ENCODE measurements at regions not wholly inside any gene's neighbourhood (a gene's known extent, or its start where the extent isn't known, plus 50 kb on each side); places are given as distances from the start of the nearest gene placed in this dataset.

DNA sequence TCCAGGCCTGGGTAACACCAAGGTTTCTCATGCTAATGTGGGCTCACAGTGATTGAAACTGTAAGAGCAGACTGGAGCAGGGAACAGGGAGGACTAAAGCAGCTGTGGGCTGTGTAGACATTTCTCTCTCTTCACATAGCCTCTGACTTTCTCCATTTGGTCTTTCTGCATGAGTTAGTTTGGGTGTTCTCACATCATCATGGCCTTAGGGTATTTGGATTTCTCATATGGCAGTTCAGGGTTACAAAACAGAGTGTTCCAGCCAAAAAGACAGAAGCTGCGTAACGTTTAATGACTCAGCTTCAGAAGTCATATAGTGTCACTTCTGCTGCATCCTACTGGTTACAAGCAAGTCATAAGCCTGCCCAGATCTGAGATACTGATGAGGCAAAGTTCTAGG lies 52.0 kb upstream of the OSBPL8 start:
- no peak; the same call in 2 of the 3 replicates for ATAC-seq
- TF ChIP-seq ESRRG (CRISPR knock-in tag; IDR thresholded peaks at IDR 0.05) (no peak), OSR1 (CRISPR knock-in tag; IDR thresholded peaks at IDR 0.05) (no peak), ZFP30 (CRISPR knock-in tag; IDR thresholded peaks at IDR 0.05) (no peak), BACH2 (CRISPR knock-in tag; IDR thresholded peaks at IDR 0.05; ENCODE audit: borderline replicate concordance) (no peak), SNAI2 (CRISPR knock-in tag; IDR thresholded peaks at IDR 0.05) (no peak), TCF4 (CRISPR knock-in tag; IDR thresholded peaks at IDR 0.05; ENCODE audit: borderline replicate concordance) (no peak), ZC3H10 (CRISPR knock-in tag; IDR thresholded peaks at IDR 0.05) (no peak), ZNF8 (CRISPR knock-in tag; IDR thresholded peaks at IDR 0.05) (no peak), GLIS3 (CRISPR knock-in tag; IDR thresholded peaks at IDR 0.05) (no peak), ARNTL (CRISPR knock-in tag; IDR thresholded peaks at IDR 0.05; ENCODE audit: borderline replicate concordance, low read depth) (no peak)
- TF ChIP-seq, protein P1, sequence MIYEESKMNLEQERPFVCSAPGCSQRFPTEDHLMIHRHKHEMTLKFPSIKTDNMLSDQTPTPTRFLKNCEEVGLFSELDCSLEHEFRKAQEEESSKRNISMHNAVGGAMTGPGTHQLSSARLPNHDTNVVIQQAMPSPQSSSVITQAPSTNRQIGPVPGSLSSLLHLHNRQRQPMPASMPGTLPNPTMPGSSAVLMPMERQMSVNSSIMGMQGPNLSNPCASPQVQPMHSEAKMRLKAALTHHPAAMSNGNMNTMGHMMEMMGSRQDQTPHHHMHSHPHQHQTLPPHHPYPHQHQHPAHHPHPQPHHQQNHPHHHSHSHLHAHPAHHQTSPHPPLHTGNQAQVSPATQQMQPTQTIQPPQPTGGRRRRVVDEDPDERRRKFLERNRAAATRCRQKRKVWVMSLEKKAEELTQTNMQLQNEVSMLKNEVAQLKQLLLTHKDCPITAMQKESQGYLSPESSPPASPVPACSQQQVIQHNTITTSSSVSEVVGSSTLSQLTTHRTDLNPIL (CRISPR knock-in tag; IDR thresholded peaks at IDR 0.05; ENCODE audit: low read depth), result no peak
- TF ChIP-seq, protein P2, sequence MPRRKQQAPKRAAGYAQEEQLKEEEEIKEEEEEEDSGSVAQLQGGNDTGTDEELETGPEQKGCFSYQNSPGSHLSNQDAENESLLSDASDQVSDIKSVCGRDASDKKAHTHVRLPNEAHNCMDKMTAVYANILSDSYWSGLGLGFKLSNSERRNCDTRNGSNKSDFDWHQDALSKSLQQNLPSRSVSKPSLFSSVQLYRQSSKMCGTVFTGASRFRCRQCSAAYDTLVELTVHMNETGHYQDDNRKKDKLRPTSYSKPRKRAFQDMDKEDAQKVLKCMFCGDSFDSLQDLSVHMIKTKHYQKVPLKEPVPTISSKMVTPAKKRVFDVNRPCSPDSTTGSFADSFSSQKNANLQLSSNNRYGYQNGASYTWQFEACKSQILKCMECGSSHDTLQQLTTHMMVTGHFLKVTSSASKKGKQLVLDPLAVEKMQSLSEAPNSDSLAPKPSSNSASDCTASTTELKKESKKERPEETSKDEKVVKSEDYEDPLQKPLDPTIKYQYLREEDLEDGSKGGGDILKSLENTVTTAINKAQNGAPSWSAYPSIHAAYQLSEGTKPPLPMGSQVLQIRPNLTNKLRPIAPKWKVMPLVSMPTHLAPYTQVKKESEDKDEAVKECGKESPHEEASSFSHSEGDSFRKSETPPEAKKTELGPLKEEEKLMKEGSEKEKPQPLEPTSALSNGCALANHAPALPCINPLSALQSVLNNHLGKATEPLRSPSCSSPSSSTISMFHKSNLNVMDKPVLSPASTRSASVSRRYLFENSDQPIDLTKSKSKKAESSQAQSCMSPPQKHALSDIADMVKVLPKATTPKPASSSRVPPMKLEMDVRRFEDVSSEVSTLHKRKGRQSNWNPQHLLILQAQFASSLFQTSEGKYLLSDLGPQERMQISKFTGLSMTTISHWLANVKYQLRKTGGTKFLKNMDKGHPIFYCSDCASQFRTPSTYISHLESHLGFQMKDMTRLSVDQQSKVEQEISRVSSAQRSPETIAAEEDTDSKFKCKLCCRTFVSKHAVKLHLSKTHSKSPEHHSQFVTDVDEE (CRISPR knock-in tag; IDR thresholded peaks at IDR 0.05), result no peak

GRCh38 chr12:76614364-76614763 lies 54.8 kb upstream of the OSBPL8 start:
- TF ChIP-seq, protein P3, sequence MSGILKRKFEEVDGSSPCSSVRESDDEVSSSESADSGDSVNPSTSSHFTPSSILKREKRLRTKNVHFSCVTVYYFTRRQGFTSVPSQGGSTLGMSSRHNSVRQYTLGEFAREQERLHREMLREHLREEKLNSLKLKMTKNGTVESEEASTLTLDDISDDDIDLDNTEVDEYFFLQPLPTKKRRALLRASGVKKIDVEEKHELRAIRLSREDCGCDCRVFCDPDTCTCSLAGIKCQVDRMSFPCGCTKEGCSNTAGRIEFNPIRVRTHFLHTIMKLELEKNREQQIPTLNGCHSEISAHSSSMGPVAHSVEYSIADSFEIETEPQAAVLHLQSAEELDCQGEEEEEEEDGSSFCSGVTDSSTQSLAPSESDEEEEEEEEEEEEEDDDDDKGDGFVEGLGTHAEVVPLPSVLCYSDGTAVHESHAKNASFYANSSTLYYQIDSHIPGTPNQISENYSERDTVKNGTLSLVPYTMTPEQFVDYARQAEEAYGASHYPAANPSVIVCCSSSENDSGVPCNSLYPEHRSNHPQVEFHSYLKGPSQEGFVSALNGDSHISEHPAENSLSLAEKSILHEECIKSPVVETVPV (CRISPR knock-in tag; IDR thresholded peaks at IDR 0.05), result no peak
- no peak for ATAC-seq

DNA sequence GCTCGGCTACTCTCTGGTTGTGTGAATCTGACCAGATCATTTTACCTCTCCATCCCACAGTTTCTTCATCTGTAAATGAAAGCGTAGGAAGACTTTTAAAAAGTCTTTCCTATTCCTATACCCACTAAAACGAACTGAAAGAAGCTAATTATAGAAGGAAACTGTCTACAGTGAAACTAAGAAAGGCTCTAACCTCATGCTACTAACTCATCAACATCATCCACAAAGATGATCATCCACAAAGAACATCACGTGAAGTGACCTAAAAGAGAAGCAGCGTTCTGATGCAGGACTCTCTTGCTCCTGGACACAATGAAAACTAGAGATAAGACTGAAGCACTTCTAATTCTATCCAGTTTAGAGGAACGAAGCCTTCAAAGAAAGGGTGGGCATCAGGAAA lies 58.5 kb upstream of the OSBPL8 start:
- TF ChIP-seq ZNF70 (CRISPR knock-in tag; IDR thresholded peaks at IDR 0.05) (no peak), GLIS3 (CRISPR knock-in tag; IDR thresholded peaks at IDR 0.05) (no peak), PPARA (CRISPR knock-in tag; IDR thresholded peaks at IDR 0.05; ENCODE audit: borderline replicate concordance) (no peak), ZFP3 (CRISPR knock-in tag; IDR thresholded peaks at IDR 0.05) (no peak), ARNTL (CRISPR knock-in tag; IDR thresholded peaks at IDR 0.05; ENCODE audit: borderline replicate concordance, low read depth) (no peak), POU6F1 (CRISPR knock-in tag; IDR thresholded peaks at IDR 0.05; ENCODE audit: borderline replicate concordance, low read depth) (no peak), RARB (CRISPR knock-in tag; IDR thresholded peaks at IDR 0.05) (no peak), TOX (CRISPR knock-in tag; IDR thresholded peaks at IDR 0.05; ENCODE audit: borderline replicate concordance) (no peak), OSR1 (CRISPR knock-in tag; IDR thresholded peaks at IDR 0.05) (no peak), PATZ1 (CRISPR knock-in tag; IDR thresholded peaks at IDR 0.05; ENCODE audit: borderline replicate concordance) (no peak), ZNF565 (CRISPR knock-in tag; conservative IDR thresholded peaks at IDR 0.05; ENCODE audit: low read depth) (no peak), ZFP30 (CRISPR knock-in tag; IDR thresholded peaks at IDR 0.05) (no peak), ESRRG (CRISPR knock-in tag; IDR thresholded peaks at IDR 0.05) (no peak)
- TF ChIP-seq, protein P2 (CRISPR knock-in tag; IDR thresholded peaks at IDR 0.05), result no peak

More for the DNA sequence above, 58.5 kb upstream of the OSBPL8 start:
- no peak for ATAC-seq
